ENCODE measurements at regions not wholly inside any gene's neighbourhood (a gene's known extent, or its start where the extent isn't known, plus 50 kb on each side); places are given as distances from the start of the nearest gene placed in this dataset.

DNA sequence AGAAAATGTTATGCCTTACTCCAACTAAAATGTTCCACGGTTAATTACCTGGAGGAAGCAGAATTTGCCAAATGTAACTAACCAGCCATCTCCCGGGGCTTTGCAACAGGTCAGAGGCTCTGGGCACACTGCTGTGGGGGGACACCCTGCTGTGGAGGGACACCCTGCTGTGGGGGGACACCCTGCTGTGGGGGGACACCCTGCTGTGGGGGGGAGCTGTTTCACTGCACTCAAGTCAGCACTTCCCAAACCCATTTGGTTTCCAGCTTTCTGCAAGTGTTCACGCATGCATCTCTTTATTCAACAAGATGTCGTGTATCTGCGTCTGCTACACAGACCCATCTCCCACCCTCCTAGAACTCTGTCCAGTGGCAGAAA lies 239.5 kb downstream of the C16orf95 start:
- DNase-seq (ENCODE audit: low spot score) = no peak

DNA sequence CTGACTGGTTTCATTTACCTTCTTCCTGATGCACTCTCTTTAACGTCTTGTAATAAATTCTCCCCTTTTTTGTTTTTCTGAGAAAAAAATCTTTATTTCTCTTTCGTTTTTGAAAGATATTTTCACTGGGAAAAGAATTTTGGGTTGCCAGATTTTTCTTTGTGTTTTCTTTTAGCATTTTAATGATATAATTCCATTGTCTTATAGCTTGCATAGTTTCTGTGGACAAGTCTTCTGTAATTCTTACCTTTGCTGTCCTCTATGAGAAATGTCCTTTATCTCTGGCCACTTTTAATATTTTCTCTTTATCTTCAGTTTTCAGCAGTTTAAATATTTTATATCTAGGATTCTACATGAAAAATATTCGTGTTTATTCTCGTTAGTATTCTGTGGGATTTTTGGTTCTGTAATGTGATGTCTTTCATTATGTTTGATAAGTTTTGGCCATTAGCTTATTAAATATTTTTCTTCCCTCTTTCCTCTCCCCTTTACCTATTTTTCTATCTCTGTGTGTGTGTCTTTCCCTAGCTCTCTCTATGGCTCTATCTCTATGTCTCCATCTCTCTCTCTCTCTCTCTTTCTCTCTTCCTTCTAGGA lies 236.5 kb downstream of the C16orf95 start:
- no peak for DNase-seq (ENCODE audit: low spot score)

DNA sequence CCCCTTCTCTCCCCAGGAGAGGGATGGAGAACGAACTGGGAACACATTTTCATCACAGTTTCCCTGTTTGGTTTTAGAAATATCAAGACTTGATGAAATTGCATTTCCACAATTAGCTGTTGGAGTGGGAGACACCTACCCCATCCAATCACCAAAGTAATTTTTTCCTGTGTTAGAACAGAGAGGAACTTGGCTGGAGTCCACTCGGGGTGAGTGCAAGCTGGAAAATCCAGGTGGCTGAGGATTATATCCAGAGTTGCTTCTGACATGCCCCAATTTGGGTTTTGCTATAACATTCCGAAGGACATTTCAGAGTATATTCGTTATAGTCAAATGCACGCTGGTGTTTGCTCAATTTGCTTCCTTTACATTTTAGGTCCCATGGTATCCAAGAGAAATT lies 231.8 kb downstream of the C16orf95 start:
- no peak for DNase-seq (ENCODE audit: low spot score)

- DNase-seq (ENCODE audit: low spot score) = no peak
Observed at GRCh38 chr16:87086156-87086555, 231.0 kb downstream of the C16orf95 start.

- DNase-seq (ENCODE audit: low spot score) = no peak
Observed at GRCh38 chr16:87086575-87086974, 230.6 kb downstream of the C16orf95 start.

GRCh38 chr16:87092958-87093357 lies 224.2 kb downstream of the C16orf95 start:
- no peak for DNase-seq (ENCODE audit: low spot score)

DNA sequence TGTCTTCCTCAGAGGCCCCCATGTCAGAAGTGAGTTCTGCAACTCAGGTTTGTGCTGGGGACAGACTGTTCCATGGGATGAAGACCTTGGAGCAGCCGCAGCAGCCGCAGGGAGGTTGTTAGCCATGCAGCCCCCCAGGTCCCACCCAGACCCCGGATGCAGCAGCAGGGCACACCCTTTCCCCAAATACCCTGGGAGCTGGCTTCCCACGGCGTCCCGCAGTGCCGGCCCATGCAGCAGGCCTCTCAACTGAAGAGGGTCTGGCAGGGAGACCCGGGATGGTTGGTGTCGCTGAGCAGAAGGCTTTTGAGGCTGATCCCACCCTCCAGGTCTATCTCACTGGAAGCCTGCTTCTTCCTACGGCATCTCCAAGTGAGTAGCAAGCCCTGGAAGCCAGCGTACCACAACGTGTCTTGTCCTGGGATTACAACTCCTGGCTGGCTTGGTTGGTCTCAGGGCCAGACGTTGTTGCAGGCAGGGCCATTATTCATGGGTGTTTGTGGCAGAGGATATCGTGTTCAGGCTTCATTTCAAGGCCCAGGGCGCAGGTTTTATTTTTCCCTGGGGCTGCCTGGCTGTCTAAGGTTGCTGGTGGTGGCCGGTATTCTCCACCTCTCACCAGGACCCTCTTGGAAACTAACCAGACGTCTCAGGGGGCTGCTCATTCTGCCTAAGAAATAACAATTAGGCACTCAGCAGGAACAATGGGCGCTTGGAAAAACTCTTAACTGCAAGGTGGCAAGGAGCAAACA lies 223.2 kb downstream of the C16orf95 start:
- no peak for DNase-seq (ENCODE audit: low spot score)

- no peak for DNase-seq (ENCODE audit: low spot score)
Observed at GRCh38 chr16:87094556-87094865, 222.7 kb downstream of the C16orf95 start.

- no peak for DNase-seq (ENCODE audit: low spot score)
Observed at GRCh38 chr16:87095271-87095670, 221.9 kb downstream of the C16orf95 start.

DNA sequence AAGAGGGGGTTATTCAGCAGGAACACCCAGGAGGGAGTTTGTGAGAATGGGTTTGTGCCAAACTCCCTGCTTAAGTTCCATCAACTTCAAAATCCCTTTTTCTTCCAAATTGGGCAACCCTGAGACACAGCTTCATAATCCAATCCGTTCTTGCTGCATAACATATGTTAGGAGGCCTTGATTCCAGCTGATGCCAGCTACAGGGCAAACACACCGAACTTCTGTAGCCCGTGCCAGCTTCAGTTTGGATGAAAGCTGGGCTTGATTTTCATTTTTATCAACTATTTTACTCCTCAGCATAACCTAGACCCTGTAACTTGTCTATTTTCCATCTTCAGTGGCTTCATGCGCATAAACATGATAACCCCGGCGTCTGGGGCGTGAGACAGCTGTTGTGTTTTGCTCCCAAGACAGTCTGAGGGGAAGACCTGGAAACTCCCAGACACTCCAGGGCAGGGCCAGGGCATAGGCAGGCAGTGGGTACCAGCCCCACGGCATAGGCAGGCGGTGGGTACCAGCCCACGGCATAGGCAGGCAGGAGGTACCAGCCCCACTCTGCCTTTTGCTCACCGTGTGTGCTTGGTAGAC lies 220.4 kb downstream of the C16orf95 start:
- DNase-seq (ENCODE audit: low spot score) = no peak

DNA sequence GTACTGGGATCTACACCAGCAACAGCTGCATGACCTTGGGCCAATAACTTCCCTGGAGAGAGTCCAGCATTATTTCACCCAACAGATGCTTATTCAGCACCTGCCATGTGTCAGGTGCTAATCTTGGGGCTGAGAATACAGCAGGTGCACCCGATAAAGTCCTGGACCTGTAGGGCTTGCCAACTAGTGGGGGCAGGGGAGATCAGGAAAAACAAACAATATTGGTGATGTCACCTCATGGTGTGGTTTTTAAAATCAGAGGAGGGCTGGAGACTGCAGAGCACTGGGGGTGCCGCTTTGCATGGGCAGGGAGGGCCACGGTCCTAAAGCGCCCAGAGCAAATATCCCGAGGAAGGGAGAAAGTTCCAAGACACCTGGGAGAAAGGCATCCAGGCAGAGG lies 218.8 kb downstream of the C16orf95 start:
- no peak for DNase-seq (ENCODE audit: low spot score)

DNA sequence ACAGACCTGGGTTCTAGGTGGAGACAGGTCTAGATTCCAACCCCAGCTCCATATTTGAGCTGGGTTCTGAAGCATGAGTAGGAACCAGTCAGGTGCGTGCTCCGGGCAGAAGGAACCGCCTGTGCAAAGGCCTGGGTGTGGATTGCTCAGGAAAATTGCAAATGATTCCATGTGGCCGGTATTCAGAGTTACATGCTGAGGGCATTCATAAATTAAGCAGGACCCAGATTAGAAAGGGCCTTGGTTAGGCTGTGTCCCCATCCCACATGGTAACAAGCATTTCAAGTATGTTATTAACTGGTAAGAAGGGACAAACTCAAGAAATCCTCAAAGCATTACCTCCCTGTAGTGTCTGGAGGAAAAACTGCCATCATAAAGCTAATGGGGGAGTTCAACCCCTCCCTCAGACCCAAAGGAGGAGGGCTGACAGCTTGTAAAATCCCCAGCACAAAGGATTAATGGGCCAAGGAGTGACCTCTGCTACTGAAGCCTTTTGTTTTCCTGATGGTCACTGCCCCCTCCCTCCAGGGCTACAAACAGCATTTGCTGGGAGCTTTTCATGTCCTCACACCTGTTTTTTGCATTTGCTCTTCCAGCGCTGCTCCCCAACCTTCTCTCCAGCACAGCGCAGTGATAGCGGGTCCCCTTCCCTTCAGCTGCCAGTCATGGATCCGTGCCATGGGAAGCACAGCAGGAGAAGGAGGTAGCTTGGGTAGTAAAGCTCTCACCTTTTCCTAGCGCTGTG lies 218.0 kb downstream of the C16orf95 start:
- no peak for DNase-seq (ENCODE audit: low spot score)

- DNase-seq (ENCODE audit: low spot score) = no peak
Observed at GRCh38 chr16:87100306-87101058, 216.7 kb downstream of the C16orf95 start.

GRCh38 chr16:87101903-87102302 lies 215.3 kb downstream of the C16orf95 start:
- DNase-seq (ENCODE audit: low spot score) = no peak

GRCh38 chr16:87107201-87107600 lies 210.0 kb downstream of the C16orf95 start:
- DNase-seq (ENCODE audit: low spot score) = no peak

DNA sequence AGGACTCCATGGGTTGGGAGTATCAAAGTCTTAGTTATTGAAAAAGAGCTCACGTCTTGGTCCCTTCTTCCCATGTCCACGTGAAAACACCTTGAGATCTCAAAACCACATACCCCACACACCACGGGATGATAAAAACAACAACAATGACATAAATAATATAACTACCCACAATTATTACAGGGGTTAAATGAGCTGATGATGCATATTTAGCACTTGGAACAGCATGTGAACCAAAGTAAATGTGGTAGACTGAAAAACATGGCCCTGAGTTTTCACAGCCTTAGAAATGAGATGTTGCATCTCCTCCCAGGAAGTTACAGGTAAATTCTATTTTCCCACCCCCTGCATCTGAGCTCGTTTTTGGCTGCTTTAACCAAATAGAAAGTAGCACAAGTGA lies 208.9 kb downstream of the C16orf95 start:
- no peak for DNase-seq (ENCODE audit: low spot score)

DNA sequence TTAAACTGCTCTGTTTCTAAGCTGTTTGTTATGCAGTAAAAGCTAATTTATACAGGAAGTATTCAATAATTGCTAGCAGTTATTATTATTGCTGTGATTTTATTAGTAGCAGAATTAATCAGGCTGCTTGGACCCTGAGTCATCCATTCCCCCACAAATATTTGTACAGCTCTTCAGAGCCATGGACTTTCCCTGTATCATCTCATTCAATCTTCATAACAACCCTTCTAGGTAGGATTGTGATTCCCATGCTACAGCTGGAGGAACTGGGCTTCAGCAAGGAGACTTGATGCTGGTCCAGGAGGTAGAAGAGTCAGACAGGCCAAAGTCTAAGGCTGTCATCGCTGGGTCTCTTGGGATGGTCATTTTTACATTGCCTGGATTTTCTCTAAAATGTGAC lies 208.3 kb downstream of the C16orf95 start:
- DNase-seq (ENCODE audit: low spot score) = no peak

GRCh38 chr16:87114832-87115231 lies 202.4 kb downstream of the C16orf95 start:
- peak; percentile 35 for DNase-seq (ENCODE audit: low spot score)

- DNase-seq (ENCODE audit: low spot score) = no peak
Observed at GRCh38 chr16:87115646-87116045, 201.5 kb downstream of the C16orf95 start.

GRCh38 chr16:87117936-87118335 lies 199.3 kb downstream of the C16orf95 start:
- DNase-seq (ENCODE audit: low spot score) = peak; percentile 57

GRCh38 chr16:87119168-87119567 lies 198.0 kb downstream of the C16orf95 start:
- DNase-seq (ENCODE audit: low spot score) = no peak

GRCh38 chr16:87119748-87120147 lies 197.4 kb downstream of the C16orf95 start:
- peak; percentile 37 for DNase-seq (ENCODE audit: low spot score)
